ENCODE measurements at regions not wholly inside any gene's neighbourhood (a gene's known extent, or its start where the extent isn't known, plus 50 kb on each side); places are given as distances from the start of the nearest gene placed in this dataset.

GRCh38 chr4:131447883-131448282 is 1701.2 kb upstream of the PCDH10 start:
- H2AFZ ChIP-seq (ENCODE audit: low read depth, low read length) = no peak overlapping the region
- H3K4me3 ChIP-seq (ENCODE audit: low read length) = no peak overlapping the region

GRCh38 chr4:131450572-131451209 is 1698.4 kb upstream of the PCDH10 start:
- H3K4me3 ChIP-seq (ENCODE audit: low read length) = no peak overlapping the region
- H3K27ac ChIP-seq (ENCODE audit: low read length) = no peak overlapping the region
- TF ChIP-seq EZH2phosphoT487 (IDR thresholded peaks at IDR 0.05; ENCODE audit: low read depth) (no peak), CTCF (IDR thresholded peaks at IDR 0.05; ENCODE audit: low read depth, low read length) (no peak)
- no peak overlapping the region for H2AFZ ChIP-seq (ENCODE audit: low read depth, low read length)
- H3K4me2 ChIP-seq (ENCODE audit: low read length) = no peak overlapping the region
- no peaks in the 10 kb centered on the region for H3K79me2 ChIP-seq (ENCODE audit: low read length)
- no peak overlapping the region for H3K9ac ChIP-seq (ENCODE audit: low read length)
- no peaks in the 10 kb centered on the region for H3K9me3 ChIP-seq (ENCODE audit: insufficient read depth, low read length)
- H3K36me3 ChIP-seq (replicated peaks; ENCODE audit: low read depth, low read length) = no peaks in the 10 kb centered on the region
- no peaks in the 10 kb centered on the region for H3K27me3 ChIP-seq (ENCODE audit: low read depth, low read length)
- H3K4me1 ChIP-seq (ENCODE audit: low read length) = no peaks in the 10 kb centered on the region
- H4K20me1 ChIP-seq (ENCODE audit: insufficient read depth, low read length) = no peaks in the 10 kb centered on the region

More at GRCh38 chr4:131447883-131448282, 1701.2 kb upstream of the PCDH10 start:
- H3K9ac ChIP-seq (ENCODE audit: low read length) = no peak overlapping the region
- H3K4me2 ChIP-seq (ENCODE audit: low read length) = no peak overlapping the region
- H4K20me1 ChIP-seq (ENCODE audit: insufficient read depth, low read length) = no peaks in the 10 kb centered on the region
- H3K36me3 ChIP-seq (replicated peaks; ENCODE audit: low read depth, low read length) = no peaks in the 10 kb centered on the region
- TF ChIP-seq EZH2phosphoT487 (IDR thresholded peaks at IDR 0.05; ENCODE audit: low read depth) = no peak
- no peaks in the 10 kb centered on the region for H3K4me1 ChIP-seq (ENCODE audit: low read length)
- no peaks in the 10 kb centered on the region for H3K9me3 ChIP-seq (ENCODE audit: insufficient read depth, low read length)
- H3K27me3 ChIP-seq (ENCODE audit: low read depth, low read length) = no peaks in the 10 kb centered on the region
- no peak overlapping the region for H3K27ac ChIP-seq (ENCODE audit: low read length)
- no peaks in the 10 kb centered on the region for H3K79me2 ChIP-seq (ENCODE audit: low read length)

- H3K9ac ChIP-seq (ENCODE audit: low read length) = 0 out of 2 replicates have a peak overlapping the region, but pooled peaks have one; percentile 10
- H3K4me1 ChIP-seq (ENCODE audit: low read length) = peaks cover 12% of the 10 kb centered on the region
- H2AFZ ChIP-seq (ENCODE audit: low read depth, low read length) = peak overlapping the region; percentile 68
- H3K9me3 ChIP-seq (ENCODE audit: insufficient read depth, low read length) = no peaks in the 10 kb centered on the region
- no peaks in the 10 kb centered on the region for H3K79me2 ChIP-seq (ENCODE audit: low read length)
- TF ChIP-seq CTCF (IDR thresholded peaks at IDR 0.05; ENCODE audit: low read depth, low read length) (peak; percentile 7; the same call in 1 of the 2 replicates), EZH2phosphoT487 (IDR thresholded peaks at IDR 0.05; ENCODE audit: low read depth) (no peak)
- no peaks in the 10 kb centered on the region for H4K20me1 ChIP-seq (ENCODE audit: insufficient read depth, low read length)
- H3K4me2 ChIP-seq (ENCODE audit: low read length) = peak overlapping the region; percentile 51
- no peak overlapping the region for H3K4me3 ChIP-seq (ENCODE audit: low read length)
- H3K27ac ChIP-seq (ENCODE audit: low read length) = peak overlapping the region; percentile 22; the same call in 1 of the 2 replicates
- no peaks in the 10 kb centered on the region for H3K36me3 ChIP-seq (replicated peaks; ENCODE audit: low read depth, low read length)
- H3K27me3 ChIP-seq (ENCODE audit: low read depth, low read length) = no peaks in the 10 kb centered on the region
Measured at GRCh38 chr4:131459430-131460101, 1689.5 kb upstream of the PCDH10 start.

- Histone ChIP-seq H3K36me3 (replicated peaks; ENCODE audit: low read depth, low read length) (no peaks in the 10 kb centered on the region), H3K4me1 (ENCODE audit: low read length) (no peaks in the 10 kb centered on the region), H3K9me3 (ENCODE audit: insufficient read depth, low read length) (no peaks in the 10 kb centered on the region), H4K20me1 (ENCODE audit: insufficient read depth, low read length) (no peaks in the 10 kb centered on the region), H3K9ac (ENCODE audit: low read length) (no peak overlapping the region), H3K4me2 (ENCODE audit: low read length) (no peak overlapping the region), H3K79me2 (ENCODE audit: low read length) (no peaks in the 10 kb centered on the region), H3K27ac (ENCODE audit: low read length) (no peak overlapping the region), H2AFZ (ENCODE audit: low read depth, low read length) (no peak overlapping the region), H3K27me3 (ENCODE audit: low read depth, low read length) (no peaks in the 10 kb centered on the region), H3K4me3 (ENCODE audit: low read length) (no peak overlapping the region)
- no peak for TF ChIP-seq EZH2phosphoT487 (IDR thresholded peaks at IDR 0.05; ENCODE audit: low read depth)
- TF ChIP-seq CTCF (IDR thresholded peaks at IDR 0.05; ENCODE audit: low read depth, low read length) = no peak
Measured at GRCh38 chr4:131470360-131470759, 1678.7 kb upstream of the PCDH10 start.

Measured in OCI-LY3 (cell line).